SU-DHL-6 (cell line): ENCODE measurements at regions not wholly inside any gene's neighbourhood (a gene's known extent, or its start where the extent isn't known, plus 50 kb on each side); places are given as distances from the start of the nearest gene placed in this dataset.

ENCODE experiments used
- H2AFZ ChIP-seq: fragments of 200-600 bp; sonication (generic); 2 replicates; pipeline ENCODE4 v1.6.1; 2014; ENCODE audit warnings: low read depth, mild to moderate bottlenecking, moderate library complexity, mixed read lengths, antibody characterized with exemption, low read length; ENCODE audit not compliant: severe bottlenecking
- H3F3A ChIP-seq: fragments of 200-600 bp; shearing (Covaris generic); 2 replicates; pipeline ENCODE4 v1.6.0; 2016; ENCODE audit warnings: antibody characterized with exemption, mild to moderate bottlenecking; ENCODE audit not compliant: insufficient read depth
- H3K27ac ChIP-seq: fragments of 200-600 bp; sonication (generic); 2 replicates; pipeline ENCODE4 v1.5.1; 2016; ENCODE audit warnings: low read depth, mild to moderate bottlenecking, low read length, moderate library complexity, mixed read lengths
- H3K27me3 ChIP-seq: fragments of 200-600 bp; sonication (generic), shearing (Covaris generic); 2 replicates; pipeline ENCODE4 v1.6.0; 2014; ENCODE audit warnings: mild to moderate bottlenecking, low read length
- H3K36me3 ChIP-seq: fragments of 200-600 bp; sonication (generic); 2 replicates; pipeline ENCODE4 v1.6.1; 2014; ENCODE audit warnings: mild to moderate bottlenecking, low read length, mixed read lengths
- H3K4me2 ChIP-seq: fragments of 300-600, 200-600 bp; shearing (Covaris generic), sonication (generic); 2 replicates; pipeline ENCODE4 v1.6.0; 2014; ENCODE audit warnings: low read length, low read depth, mild to moderate bottlenecking; ENCODE audit not compliant: poor library complexity, severe bottlenecking
- H3K4me3 ChIP-seq: fragments of 200-600 bp; sonication (generic); 2 replicates; pipeline ENCODE4 v1.5.1; 2014; ENCODE audit warnings: antibody characterized with exemption, low read length, mild to moderate bottlenecking, mixed read lengths; ENCODE audit not compliant: insufficient read depth, poor library complexity, severe bottlenecking
- H3K79me2 ChIP-seq: fragments of 200-600 bp; sonication (generic); 2 replicates; pipeline ENCODE4 v1.6.1; 2014; ENCODE audit warnings: mild to moderate bottlenecking, low read length, moderate library complexity; ENCODE audit not compliant: insufficient read depth
- H3K9ac ChIP-seq: fragments of 200-600 bp; sonication (generic); 2 replicates; pipeline ENCODE4 v1.7.0; 2014; ENCODE audit warnings: mild to moderate bottlenecking, low read length
- H3K9me2 ChIP-seq: fragments of 200-600 bp; sonication (generic); replicated peaks from 2 replicates; pipeline ENCODE4 v1.6.1; 2014; ENCODE audit warnings: low read length; ENCODE audit not compliant: insufficient read depth
- H3K9me3 ChIP-seq: fragments of 200-600 bp; sonication (generic); 2 replicates; pipeline ENCODE4 v1.6.1; 2014; ENCODE audit warnings: low read length, mixed read lengths; ENCODE audit not compliant: insufficient read depth
- H4K20me1 ChIP-seq: fragments of 200-600 bp; sonication (generic); 2 replicates; pipeline ENCODE4 v1.6.1; 2014; ENCODE audit warnings: low read depth, mild to moderate bottlenecking, antibody characterized with exemption, low read length, moderate library complexity, mixed read lengths
- CTCF ChIP-seq: fragments of 200-600 bp; sonication (generic); IDR thresholded peaks from one replicate; pipeline ENCODE4 v1.5.1; 2017; ENCODE audit warnings: antibody characterized with exemption, mild to moderate bottlenecking, low read length, moderate library complexity; ENCODE audit not compliant: insufficient read depth, poor library complexity, severe bottlenecking
- EZH2phosphoT487 ChIP-seq: fragments of 200-600 bp; sonication (generic), shearing (Covaris generic); conservative IDR thresholded peaks from 2 replicates; pipeline ENCODE4 v1.6.1; 2018; ENCODE audit warnings: mild to moderate bottlenecking, antibody characterized with exemption, low read length, moderate library complexity, mixed read lengths

- Histone ChIP-seq H3K9me3 (no peaks in the 10 kb centered on the region), H3K27ac (no peak overlapping the region), H3K9ac (no peak overlapping the region), H3K79me2 (no peaks in the 10 kb centered on the region), H3K27me3 (no peaks in the 10 kb centered on the region), H3K4me2 (no peak overlapping the region), H2AFZ (no peak overlapping the region), H3K36me3 (no peaks in the 10 kb centered on the region), H3K9me2 (no peaks in the 10 kb centered on the region), H4K20me1 (no peaks in the 10 kb centered on the region), H3K4me3 (no peak overlapping the region), H3F3A (no peaks in the 10 kb centered on the region)
- TF ChIP-seq EZH2phosphoT487 (no peak), CTCF (no peak)
Observed at GRCh38 chr7:25348104-25348503, 119.8 kb upstream of the NPVF start.

- Histone ChIP-seq H3K36me3 (no peaks in the 10 kb centered on the region), H3K4me2 (no peak overlapping the region), H3K27me3 (no peaks in the 10 kb centered on the region), H3K9me3 (no peaks in the 10 kb centered on the region), H3K79me2 (no peaks in the 10 kb centered on the region), H3K27ac (no peak overlapping the region), H3K9ac (no peak overlapping the region), H2AFZ (no peak overlapping the region), H3K4me3 (no peak overlapping the region), H4K20me1 (no peaks in the 10 kb centered on the region), H3F3A (no peaks in the 10 kb centered on the region), H3K9me2 (no peaks in the 10 kb centered on the region)
- no peak for TF ChIP-seq EZH2phosphoT487
- TF ChIP-seq CTCF = no peak
Observed at GRCh38 chr7:25349283-25350017, 121.2 kb upstream of the NPVF start.

- H3K27me3 ChIP-seq = no peaks in the 10 kb centered on the region
- H3K79me2 ChIP-seq = no peaks in the 10 kb centered on the region
- H3K27ac ChIP-seq = no peak overlapping the region
- H3K9me3 ChIP-seq = no peaks in the 10 kb centered on the region
- TF ChIP-seq EZH2phosphoT487 (no peak), CTCF (no peak)
- H3K9ac ChIP-seq = no peak overlapping the region
- no peaks in the 10 kb centered on the region for H4K20me1 ChIP-seq
- no peak overlapping the region for H2AFZ ChIP-seq
- no peaks in the 10 kb centered on the region for H3K36me3 ChIP-seq
- H3K9me2 ChIP-seq = no peaks in the 10 kb centered on the region
- H3K4me3 ChIP-seq = no peak overlapping the region
- no peaks in the 10 kb centered on the region for H3F3A ChIP-seq
- no peak overlapping the region for H3K4me2 ChIP-seq
Observed at GRCh38 chr7:25350041-25350440, 121.8 kb upstream of the NPVF start.

- Histone ChIP-seq H2AFZ (no peak overlapping the region), H3K4me2 (no peak overlapping the region), H4K20me1 (no peaks in the 10 kb centered on the region), H3K9ac (no peak overlapping the region), H3K9me3 (no peaks in the 10 kb centered on the region), H3F3A (no peaks in the 10 kb centered on the region), H3K27ac (no peak overlapping the region), H3K79me2 (no peaks in the 10 kb centered on the region), H3K4me3 (no peak overlapping the region), H3K9me2 (no peaks in the 10 kb centered on the region), H3K36me3 (no peaks in the 10 kb centered on the region), H3K27me3 (no peaks in the 10 kb centered on the region)
- no peak for TF ChIP-seq CTCF
- no peak for TF ChIP-seq EZH2phosphoT487
Observed at GRCh38 chr7:25351761-25352160, 123.5 kb upstream of the NPVF start.
